NOMO-1 treated with dmso at 0.1 percent for 144 hours (cell line): ENCODE measurements at regions not wholly inside any gene's neighbourhood (a gene's known extent, or its start where the extent isn't known, plus 50 kb on each side); places are given as distances from the start of the nearest gene placed in this dataset.
"Not testable (repeated sequence)": the region's sequence is repeated elsewhere in the genome, so short reads cannot be mapped to it uniquely, and the experiment has no call there.

Source experiments
- DNase-seq: peaks from one replicate; lab custom pipeline; 2025; ENCODE audit not compliant: unreplicated experiment; lab: John Stamatoyannopoulos, UW

- DNase-seq = no peak
Measured at GRCh38 chr6:113709936-113710509, 147.1 kb upstream of the MARCKS start.

- no peak for DNase-seq
Measured at GRCh38 chr6:113713665-113714064, 143.5 kb upstream of the MARCKS start.

GRCh38 chr6:113718588-113718987 is 138.6 kb upstream of the MARCKS start:
- no peak for DNase-seq

GRCh38 chr6:113719064-113719463 is 138.1 kb upstream of the MARCKS start:
- DNase-seq = peak; percentile 21

- no peak for DNase-seq
Measured at GRCh38 chr6:113719545-113719944, 137.6 kb upstream of the MARCKS start.

DNA sequence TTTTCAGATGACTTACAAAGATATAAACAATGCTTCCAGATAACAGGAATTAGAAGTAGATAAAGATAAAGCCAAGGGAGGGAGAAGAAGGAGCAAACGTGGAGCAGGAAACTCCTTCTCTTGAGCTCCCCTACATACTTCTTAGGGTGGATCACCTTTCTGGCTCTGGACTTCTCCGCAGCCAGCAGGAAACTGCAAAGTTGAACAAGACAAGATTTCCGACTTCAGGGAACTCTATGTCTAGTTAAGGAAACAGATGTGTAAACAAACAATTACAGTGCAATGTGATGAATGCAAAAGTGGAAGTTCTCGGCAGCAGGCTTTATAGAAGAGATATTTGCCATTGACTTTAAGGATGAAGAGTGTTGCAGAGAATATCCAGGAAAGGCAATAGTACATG is 134.0 kb upstream of the MARCKS start:
- DNase-seq = no peak

- DNase-seq = not testable (repeated sequence)
Measured at GRCh38 chr6:113724927-113725326, 132.2 kb upstream of the MARCKS start.

DNA sequence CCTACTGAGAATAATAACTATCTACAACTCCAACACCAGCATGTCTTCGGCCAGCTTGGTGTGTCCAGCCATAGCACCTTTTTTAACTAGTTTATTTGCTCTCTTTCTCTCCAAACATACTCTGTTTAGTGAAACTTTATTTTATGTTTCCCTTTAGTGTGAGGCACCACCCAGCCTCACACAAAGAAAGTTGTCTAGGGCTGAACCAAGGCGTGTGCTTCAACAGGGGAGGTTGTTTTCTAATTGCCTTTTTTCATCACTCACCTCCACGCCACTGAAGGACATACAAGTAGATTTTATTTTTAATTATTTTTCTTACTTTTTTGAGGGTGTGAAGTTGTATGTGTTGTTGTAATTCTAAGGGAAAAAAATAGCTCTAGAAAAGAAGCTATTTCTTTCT is 125.6 kb upstream of the MARCKS start:
- DNase-seq = no peak

DNA sequence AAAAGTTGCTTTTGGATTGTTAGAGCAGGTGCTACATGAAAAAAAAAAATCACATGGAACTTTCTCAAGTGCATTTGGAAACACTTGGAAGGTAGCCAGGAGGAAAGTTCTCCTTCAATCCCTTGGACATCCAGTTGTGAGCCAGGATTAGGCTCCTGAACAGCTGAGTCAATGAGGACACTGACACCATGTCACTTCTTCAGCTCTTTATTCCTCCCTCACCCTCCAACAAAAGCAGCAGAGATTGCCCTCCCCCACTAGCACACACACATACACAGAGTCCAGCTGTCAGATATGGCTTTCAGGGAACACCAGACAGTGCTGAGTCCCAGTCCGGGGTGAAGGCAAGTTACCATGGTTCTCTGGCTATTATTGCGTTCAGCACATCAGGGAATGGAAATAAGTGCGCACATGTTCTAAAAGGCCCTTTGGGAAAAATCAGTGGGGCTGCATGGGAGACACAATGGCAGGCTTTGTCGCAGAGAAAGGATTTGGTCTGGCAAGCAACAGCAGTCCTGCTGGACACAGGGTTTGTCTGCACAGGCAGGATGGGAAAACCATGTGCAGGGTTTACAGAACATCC is 124.7 kb upstream of the MARCKS start:
- DNase-seq = no peak

- no peak for DNase-seq
Measured at GRCh38 chr6:113733381-113733780, 123.8 kb upstream of the MARCKS start.

- DNase-seq = peak; percentile 45
Measured at GRCh38 chr6:113734982-113735381, 122.2 kb upstream of the MARCKS start.

GRCh38 chr6:113735491-113735890 is 121.7 kb upstream of the MARCKS start:
- peak; percentile 24 for DNase-seq

- no peak for DNase-seq
Measured at GRCh38 chr6:113736978-113737377, 120.2 kb upstream of the MARCKS start.

DNA sequence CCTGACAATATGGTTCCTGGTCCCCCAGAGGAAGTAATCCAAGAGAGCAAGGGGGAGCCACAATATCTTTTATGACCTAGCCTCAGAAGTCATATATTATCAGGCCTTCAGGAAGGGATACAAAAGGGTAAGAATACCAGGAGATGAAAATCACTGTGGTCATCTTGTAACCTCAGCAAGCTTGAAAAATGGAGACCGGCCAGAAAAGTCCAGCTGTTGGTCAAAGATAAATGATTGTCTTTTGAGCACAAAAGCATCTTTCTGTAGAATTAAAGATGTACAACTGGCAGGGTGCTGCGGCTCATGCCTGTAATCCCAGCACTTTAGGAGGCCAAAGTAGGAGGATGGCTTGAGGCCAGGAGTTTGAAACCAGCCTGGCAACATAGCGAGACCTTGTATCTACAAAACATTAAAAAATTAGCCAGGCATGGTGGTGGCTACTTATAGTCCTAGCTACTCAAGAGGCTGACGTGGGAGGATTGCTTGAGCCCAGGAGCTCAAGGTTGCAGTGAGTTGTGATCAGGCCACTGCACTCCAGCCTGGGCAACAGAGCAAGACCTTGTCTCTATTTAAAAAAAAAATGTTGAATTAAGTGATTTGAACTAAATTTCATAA is 118.0 kb upstream of the MARCKS start:
- DNase-seq = no peak

GRCh38 chr6:113741651-113742050 is 115.5 kb upstream of the MARCKS start:
- DNase-seq = no peak

- no peak for DNase-seq
Measured at GRCh38 chr6:113742342-113742741, 114.8 kb upstream of the MARCKS start.

- DNase-seq = no peak
Measured at GRCh38 chr6:113744861-113745260, 112.3 kb upstream of the MARCKS start.

GRCh38 chr6:113750151-113750855 is 106.8 kb upstream of the MARCKS start:
- DNase-seq = peak; percentile 25

- no peak for DNase-seq
Measured at GRCh38 chr6:113754291-113754690, 102.9 kb upstream of the MARCKS start.

DNA sequence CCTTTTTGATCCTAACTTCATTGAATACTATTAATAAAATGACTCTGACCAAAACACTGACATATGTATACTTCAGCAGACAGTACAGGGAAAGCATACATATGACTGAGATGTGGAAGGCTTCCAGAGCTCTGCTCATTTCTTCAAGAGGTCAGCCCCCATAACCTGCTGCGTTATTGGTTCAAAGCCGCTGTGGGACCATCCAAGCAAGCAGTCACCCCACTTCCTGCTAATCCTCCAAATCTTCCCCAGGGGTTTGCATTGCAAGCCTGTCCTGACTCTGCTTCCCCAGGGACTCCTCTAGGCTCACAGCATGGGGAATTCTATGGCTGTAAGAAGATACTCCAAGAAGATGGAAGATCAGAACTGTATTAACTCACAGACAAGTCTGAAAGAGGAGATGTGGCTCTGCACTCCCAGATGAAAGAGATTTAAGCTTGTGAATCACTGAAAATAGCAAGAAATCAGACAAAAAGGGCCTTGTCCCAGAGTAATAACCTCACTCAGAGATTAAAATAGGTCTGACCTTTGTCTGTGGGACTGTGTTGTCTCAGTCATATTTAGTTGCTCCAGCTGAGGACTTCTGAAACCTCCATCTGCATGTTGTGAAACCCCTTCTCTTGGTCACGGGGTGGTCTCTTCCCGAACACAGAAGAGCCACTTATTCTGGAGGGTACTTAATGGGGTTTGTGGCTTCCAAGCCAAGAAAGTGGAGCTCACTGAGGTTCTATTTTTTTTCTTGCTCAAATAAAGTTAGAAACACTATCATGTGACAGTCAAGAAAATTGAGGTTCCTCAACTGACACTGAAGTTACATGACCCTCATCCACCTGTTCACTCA is 101.5 kb upstream of the MARCKS start:
- DNase-seq = no peak

GRCh38 chr6:113756290-113756665 is 100.9 kb upstream of the MARCKS start:
- DNase-seq = no peak
